Right renal pelvis (tissue), 4 donors: ENCODE measurements at regions not wholly inside any gene's neighbourhood (a gene's known extent, or its start where the extent isn't known, plus 50 kb on each side); places are given as distances from the start of the nearest gene placed in this dataset.
A peak's percentile ranks its signal among the peaks of the same experiment; 100 is the strongest.

Source experiments
- DNase-seq, 4 donors: peaks; one replicate each; pipeline ENCODE4 v3.0.0-alpha.2; 2013; ENCODE audit warnings: low read depth in 4 of 4, low spot score in 3 of 4, missing footprints in 1 of 4

GRCh38 chr3:72319194-72320094 lies 528.8 kb downstream of the SHQ1 start:
- DNase-seq = no peak

GRCh38 chr3:72318504-72319193 lies 529.6 kb downstream of the SHQ1 start:
- no peak for DNase-seq

- DNase-seq = no peak
Measured at GRCh38 chr3:72317491-72317890, 530.8 kb downstream of the SHQ1 start.

GRCh38 chr3:72316501-72317279 lies 531.6 kb downstream of the SHQ1 start:
- DNase-seq = no peak

GRCh38 chr3:72313308-72313707 lies 528.4 kb upstream of the PROK2 start:
- no peak for DNase-seq

- no peak for DNase-seq
Measured at GRCh38 chr3:72312339-72312738, 527.4 kb upstream of the PROK2 start.

- no peak for DNase-seq
Measured at GRCh38 chr3:72311425-72311824, 526.5 kb upstream of the PROK2 start.

- no peak for DNase-seq
Measured at GRCh38 chr3:72310419-72311380, 525.8 kb upstream of the PROK2 start.

- no peak for DNase-seq
Measured at GRCh38 chr3:72309661-72310418, 524.9 kb upstream of the PROK2 start.

GRCh38 chr3:72308641-72309040 lies 523.7 kb upstream of the PROK2 start:
- no peak for DNase-seq

GRCh38 chr3:72307438-72308115 lies 522.6 kb upstream of the PROK2 start:
- DNase-seq = no peak

- DNase-seq = peak; percentile 59 to 84 (median 74)
Measured at GRCh38 chr3:72306800-72307341, 521.9 kb upstream of the PROK2 start.

GRCh38 chr3:72303926-72304325 lies 519.0 kb upstream of the PROK2 start:
- no peak for DNase-seq

GRCh38 chr3:72301779-72302178 lies 516.8 kb upstream of the PROK2 start:
- no peak for DNase-seq

GRCh38 chr3:72300621-72301020 lies 515.7 kb upstream of the PROK2 start:
- DNase-seq = no peak

GRCh38 chr3:72299823-72300222 lies 514.9 kb upstream of the PROK2 start:
- no peak for DNase-seq

GRCh38 chr3:72299321-72299802 lies 514.4 kb upstream of the PROK2 start:
- DNase-seq = no peak
